GM23338 (cell line): ENCODE measurements at regions not wholly inside any gene's neighbourhood (a gene's known extent, or its start where the extent isn't known, plus 50 kb on each side); places are given as distances from the start of the nearest gene placed in this dataset.

ENCODE experiments used
- ATAC-seq: fragments of 200-7000 bp; cut with Tn5 transposase; 3 replicates; pipeline ENCODE4 v1.9.1; 2020
- DNase-seq: peaks from one replicate; pipeline ENCODE4 v3.0.0-alpha.2; 2015; ENCODE audit warnings: low spot score
- H2AFZ ChIP-seq: fragments of 200-600 bp; sonication (generic); 2 replicates; pipeline ENCODE4 v1.8.0; 2016; ENCODE audit warnings: antibody characterized with exemption, mild to moderate bottlenecking, moderate library complexity
- H3F3A ChIP-seq: fragments of 200-600 bp; sonication (generic); replicated peaks from 2 replicates; pipeline ENCODE4 v1.8.0; 2017; ENCODE audit warnings: antibody characterized with exemption, mixed run types, low read depth
- H3K27ac ChIP-seq: fragments of 200-600 bp; sonication (generic); 2 replicates; pipeline ENCODE4 v1.6.1; 2016; ENCODE audit warnings: low read depth
- H3K27me3 ChIP-seq: fragments of 200-600 bp; sonication (generic); 2 replicates; pipeline ENCODE4 v1.8.0; 2016; ENCODE audit warnings: mild to moderate bottlenecking, mixed run types, moderate library complexity; ENCODE audit not compliant: insufficient read depth
- H3K36me3 ChIP-seq: fragments of 200-600 bp; sonication (generic); 2 replicates; pipeline ENCODE4 v1.8.0; 2016; ENCODE audit warnings: mild to moderate bottlenecking; ENCODE audit not compliant: insufficient read depth
- H3K4me1 ChIP-seq: fragments of 200-600 bp; sonication (generic); 2 replicates; pipeline ENCODE4 v1.8.0; 2016; ENCODE audit warnings: mild to moderate bottlenecking, moderate library complexity; ENCODE audit not compliant: insufficient read depth
- H3K4me2 ChIP-seq: fragments of 200-600 bp; sonication (generic); 2 replicates; pipeline ENCODE4 v1.7.1; 2017; ENCODE audit warnings: mixed run types
- H3K4me3 ChIP-seq: fragments of 200-600 bp; sonication (generic); 2 replicates; pipeline ENCODE4 v1.6.1; 2016; ENCODE audit warnings: mixed run types
- H3K79me2 ChIP-seq: fragments of 200-600 bp; sonication (generic); replicated peaks from 2 replicates; pipeline ENCODE4 v1.8.0; 2017; ENCODE audit warnings: mild to moderate bottlenecking; ENCODE audit not compliant: insufficient read depth
- H3K9me2 ChIP-seq: fragments of 200-600 bp; sonication (generic); 2 replicates; pipeline ENCODE4 v1.8.0; 2017; ENCODE audit not compliant: insufficient read depth
- H4K20me1 ChIP-seq: fragments of 200-600 bp; sonication (generic); replicated peaks from 2 replicates; pipeline ENCODE4 v1.8.0; 2017; ENCODE audit warnings: mild to moderate bottlenecking; ENCODE audit not compliant: insufficient read depth
- H3K27ac Mint-ChIP-seq: 2 replicates; pipeline ENCODE4 v1.8.0; 2020; ENCODE audit warnings: inconsistent platforms, mild to moderate bottlenecking, moderate library complexity, mixed read lengths
- H3K27me3 Mint-ChIP-seq: 3 replicates; pipeline ENCODE4 v1.8.0; 2022; ENCODE audit warnings: low read depth, mild to moderate bottlenecking, moderate library complexity, mixed read lengths, inconsistent platforms; ENCODE audit not compliant: insufficient read depth, poor library complexity
- H3K36me3 Mint-ChIP-seq: 3 replicates; pipeline ENCODE4 v1.8.0; 2021; ENCODE audit warnings: low read depth, mild to moderate bottlenecking, inconsistent platforms, moderate library complexity, mixed read lengths
- H3K4me1 Mint-ChIP-seq: 3 replicates; pipeline ENCODE4 v1.8.0; 2020; ENCODE audit warnings: mild to moderate bottlenecking, inconsistent platforms, mixed read lengths
- H3K4me3 Mint-ChIP-seq: 3 replicates; pipeline ENCODE4 v1.8.0; 2021; ENCODE audit warnings: moderate library complexity, mild to moderate bottlenecking, inconsistent platforms, mixed read lengths
- H3K9me3 Mint-ChIP-seq: 3 replicates; pipeline ENCODE4 v1.8.0; 2020; ENCODE audit warnings: moderate library complexity, mild to moderate bottlenecking, inconsistent platforms, mixed read lengths
- CREB1 ChIP-seq: fragments of 250-450 bp; sonication (Bioruptor Pico); IDR thresholded peaks from 2 replicates; pipeline ENCODE4 v1.5.0; 2020; ENCODE audit warnings: low read depth, mild to moderate bottlenecking, moderate library complexity
- CTCF ChIP-seq, 2 experiments: fragments of 200-600 bp in 1 of 2; sonication (generic) in 1 of 2; conservative IDR thresholded peaks; 2 replicates each; pipeline versions ENCODE4 v1.5.1 to v1.6.1; 2016 to 2017; ENCODE audit warnings: antibody characterized with exemption in 2 of 2, low read depth in 2 of 2, mild to moderate bottlenecking in 2 of 2, moderate library complexity in 1 of 2
- EZH2 ChIP-seq: fragments of 200-600 bp; sonication (generic); IDR thresholded peaks from one replicate; pipeline ENCODE4 v1.8.0; 2017; ENCODE audit warnings: antibody characterized with exemption, mild to moderate bottlenecking, low read depth; ENCODE audit not compliant: unreplicated experiment
- EZH2phosphoT487 ChIP-seq: fragments of 200-600 bp; sonication (generic); IDR thresholded peaks from one replicate; pipeline ENCODE4 v1.8.1; 2018; ENCODE audit warnings: antibody characterized with exemption; ENCODE audit not compliant: unreplicated experiment
- JUNB ChIP-seq: IDR thresholded peaks from one replicate; pipeline ENCODE4 v1.6.1; 2016; ENCODE audit warnings: antibody characterized with exemption; ENCODE audit not compliant: unreplicated experiment
- NANOG ChIP-seq: IDR thresholded peaks from 2 replicates; pipeline ENCODE4 v1.6.1; 2016; ENCODE audit warnings: antibody characterized with exemption, borderline replicate concordance
- POLR2AphosphoS5 ChIP-seq: IDR thresholded peaks from 2 replicates; pipeline ENCODE4 v1.6.1; 2016; ENCODE audit warnings: antibody characterized with exemption, low read depth
- REST ChIP-seq: IDR thresholded peaks from one replicate; pipeline ENCODE4 v1.6.1; 2018; ENCODE audit warnings: antibody characterized with exemption; ENCODE audit not compliant: unreplicated experiment
- STAT1 ChIP-seq: IDR thresholded peaks from one replicate; pipeline ENCODE4 v1.6.1; 2016; ENCODE audit warnings: antibody characterized with exemption; ENCODE audit not compliant: unreplicated experiment
- ZNF114 ChIP-seq: fragments of 250-450 bp; sonication (Bioruptor Pico); IDR thresholded peaks from 2 replicates; pipeline ENCODE4 v1.5.0; 2020; ENCODE audit warnings: mild to moderate bottlenecking, moderate library complexity
- ZNF331 ChIP-seq: fragments of 250-450 bp; sonication (Bioruptor Pico); IDR thresholded peaks from 2 replicates; pipeline ENCODE4 v1.5.0; 2020; ENCODE audit warnings: low read depth, mild to moderate bottlenecking, moderate library complexity
- ZNF462 ChIP-seq: fragments of 250-450 bp; sonication (Bioruptor Pico); IDR thresholded peaks from 2 replicates; pipeline ENCODE4 v1.5.0; 2020; ENCODE audit warnings: mild to moderate bottlenecking, moderate library complexity
- TF ChIP-seq, protein P1 (sequence below): IDR thresholded peaks from 2 replicates; pipeline ENCODE4 v1.6.1; 2016; ENCODE audit warnings: antibody characterized with exemption

DNA sequence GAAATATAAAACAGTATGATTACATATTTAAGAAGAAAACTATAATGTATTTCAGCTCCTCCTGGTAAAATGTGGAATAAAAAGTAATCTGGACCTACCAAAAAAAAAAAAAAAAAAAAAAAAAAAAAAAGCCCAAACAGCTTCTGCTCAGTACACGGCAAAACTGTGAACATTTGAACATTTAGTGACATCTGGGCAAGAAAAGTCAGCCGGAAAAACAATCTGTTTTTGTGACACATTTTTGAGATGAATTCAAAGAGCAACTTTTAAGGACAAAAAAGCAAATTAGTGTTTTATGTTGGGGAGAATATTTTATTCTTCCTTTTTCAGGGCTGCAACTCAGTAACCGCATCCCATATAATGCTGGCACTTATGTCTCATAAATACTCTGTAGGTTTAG lies 649.7 kb upstream of the KCNMB2 start:
- Mint-ChIP-seq H3K9me3 (no peaks in the 10 kb centered on the region), H3K27me3 (no peaks in the 10 kb centered on the region), H3K27ac (no peak overlapping the region), H3K36me3 (no peaks in the 10 kb centered on the region), H3K4me3 (no peak overlapping the region), H3K4me1 (peaks cover 4% of the 10 kb centered on the region; the same call in 1 of the 3 replicates)
- Histone ChIP-seq H3K36me3 (no peaks in the 10 kb centered on the region), H3K27me3 (no peaks in the 10 kb centered on the region), H3F3A (no peaks in the 10 kb centered on the region), H3K9me2 (no peaks in the 10 kb centered on the region), H3K4me1 (no peaks in the 10 kb centered on the region), H3K4me3 (no peak overlapping the region), H4K20me1 (no peaks in the 10 kb centered on the region), H3K79me2 (no peaks in the 10 kb centered on the region), H3K4me2 (no peak overlapping the region), H2AFZ (no peak overlapping the region), H3K27ac (no peak overlapping the region)
- ATAC-seq (no peak), DNase-seq (no peak)
- TF ChIP-seq REST (no peak), ZNF114 (CRISPR knock-in tag) (no peak), EZH2 (no peak), JUNB (no peak), CREB1 (no peak), ZNF331 (CRISPR knock-in tag) (no peak), ZNF462 (no peak), POLR2AphosphoS5 (no peak), STAT1 (no peak), EZH2phosphoT487 (no peak), CTCF (conservative IDR thresholded peaks at IDR 0.05; ENCODE audit: low read depth in 2 of 2) (no peak), NANOG (no peak)
- TF ChIP-seq, protein P1, sequence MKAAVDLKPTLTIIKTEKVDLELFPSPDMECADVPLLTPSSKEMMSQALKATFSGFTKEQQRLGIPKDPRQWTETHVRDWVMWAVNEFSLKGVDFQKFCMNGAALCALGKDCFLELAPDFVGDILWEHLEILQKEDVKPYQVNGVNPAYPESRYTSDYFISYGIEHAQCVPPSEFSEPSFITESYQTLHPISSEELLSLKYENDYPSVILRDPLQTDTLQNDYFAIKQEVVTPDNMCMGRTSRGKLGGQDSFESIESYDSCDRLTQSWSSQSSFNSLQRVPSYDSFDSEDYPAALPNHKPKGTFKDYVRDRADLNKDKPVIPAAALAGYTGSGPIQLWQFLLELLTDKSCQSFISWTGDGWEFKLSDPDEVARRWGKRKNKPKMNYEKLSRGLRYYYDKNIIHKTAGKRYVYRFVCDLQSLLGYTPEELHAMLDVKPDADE = no peak
